Fibroblast of lung (primary cell): ENCODE measurements at regions not wholly inside any gene's neighbourhood (a gene's known extent, or its start where the extent isn't known, plus 50 kb on each side); places are given as distances from the start of the nearest gene placed in this dataset.

Source experiments
- EZH2 ChIP-seq: IDR thresholded peaks from 2 replicates; pipeline ENCODE4 v1.5.1; 2012; ENCODE audit warnings: low read length, control low read depth, mild to moderate bottlenecking; ENCODE audit errors: missing control alignments
- TF ChIP-seq, protein P1 (sequence below), 2 donors: IDR thresholded peaks in 1 of 2; conservative IDR thresholded peaks in 1 of 2; 1 replicate in 1 of 2; 2 replicates in 1 of 2; pipeline ENCODE4 v1.5.1; 2011 to 2012; ENCODE audit warnings: low read length in 2 of 2, control low read depth in 1 of 2, inconsistent platforms in 1 of 2, low read depth in 1 of 2, mild to moderate bottlenecking in 1 of 2

DNA sequence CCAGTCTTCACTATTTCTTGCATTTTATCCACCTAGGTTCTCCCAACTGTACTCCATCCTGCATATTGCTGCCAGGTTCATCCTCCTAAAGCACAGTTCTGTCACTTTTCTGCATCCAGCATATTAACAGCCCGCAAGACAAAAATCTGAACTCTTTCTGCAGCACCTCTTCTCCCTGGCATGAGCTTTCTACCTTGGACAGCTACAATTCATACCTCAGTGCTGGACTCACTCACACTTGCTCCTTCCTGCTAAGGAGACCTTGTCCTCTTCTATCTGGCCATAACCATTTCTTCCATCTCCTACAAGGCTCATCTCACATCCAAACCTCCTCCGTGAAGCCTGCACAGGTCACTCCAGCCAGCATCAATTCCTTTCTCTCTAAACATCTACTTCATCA lies 170.1 kb upstream of the GRIP1 start:
- TF ChIP-seq, protein P1, sequence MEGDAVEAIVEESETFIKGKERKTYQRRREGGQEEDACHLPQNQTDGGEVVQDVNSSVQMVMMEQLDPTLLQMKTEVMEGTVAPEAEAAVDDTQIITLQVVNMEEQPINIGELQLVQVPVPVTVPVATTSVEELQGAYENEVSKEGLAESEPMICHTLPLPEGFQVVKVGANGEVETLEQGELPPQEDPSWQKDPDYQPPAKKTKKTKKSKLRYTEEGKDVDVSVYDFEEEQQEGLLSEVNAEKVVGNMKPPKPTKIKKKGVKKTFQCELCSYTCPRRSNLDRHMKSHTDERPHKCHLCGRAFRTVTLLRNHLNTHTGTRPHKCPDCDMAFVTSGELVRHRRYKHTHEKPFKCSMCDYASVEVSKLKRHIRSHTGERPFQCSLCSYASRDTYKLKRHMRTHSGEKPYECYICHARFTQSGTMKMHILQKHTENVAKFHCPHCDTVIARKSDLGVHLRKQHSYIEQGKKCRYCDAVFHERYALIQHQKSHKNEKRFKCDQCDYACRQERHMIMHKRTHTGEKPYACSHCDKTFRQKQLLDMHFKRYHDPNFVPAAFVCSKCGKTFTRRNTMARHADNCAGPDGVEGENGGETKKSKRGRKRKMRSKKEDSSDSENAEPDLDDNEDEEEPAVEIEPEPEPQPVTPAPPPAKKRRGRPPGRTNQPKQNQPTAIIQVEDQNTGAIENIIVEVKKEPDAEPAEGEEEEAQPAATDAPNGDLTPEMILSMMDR (conservative IDR thresholded peaks at IDR 0.05 in 1 of 2, IDR thresholded peaks at IDR 0.05 in 1 of 2; ENCODE audit: low read depth in 1 of 2, low read length in 2 of 2) = no peak
- TF ChIP-seq EZH2 = no peak
